SK-N-SH treated with all-trans-retinoic acid at 6 μM for 48 hours (cell line): ENCODE measurements at regions not wholly inside any gene's neighbourhood (a gene's known extent, or its start where the extent isn't known, plus 50 kb on each side); places are given as distances from the start of the nearest gene placed in this dataset.

ENCODE experiments used
- ATAC-seq: fragments of 200-7000 bp; cut with Tn5 transposase; 3 replicates; pipeline ENCODE4 v1.9.1; 2020; ENCODE audit warnings: mild to moderate bottlenecking, moderate library complexity
- ARNTL ChIP-seq: fragments of 450-650 bp; formaldehyde crosslinking; IDR thresholded peaks from 2 replicates; pipeline ENCODE4 v1.5.0; 2020; ENCODE audit warnings: low read depth, mild to moderate bottlenecking, moderate library complexity, borderline replicate concordance
- BACH2 ChIP-seq: fragments of 250-450 bp; sonication (Bioruptor Pico); IDR thresholded peaks from 2 replicates; pipeline ENCODE4 v1.9.0; 2021; ENCODE audit warnings: mild to moderate bottlenecking, borderline replicate concordance
- CREB5 ChIP-seq: fragments of 250-450 bp; sonication (Bioruptor Pico); IDR thresholded peaks from 2 replicates; pipeline ENCODE4 v1.5.1; 2020; ENCODE audit warnings: low read depth, mild to moderate bottlenecking, moderate library complexity
- CSDC2 ChIP-seq: fragments of 250-450 bp; sonication (Bioruptor Pico); IDR thresholded peaks from 2 replicates; pipeline ENCODE4 v1.5.0; 2020; ENCODE audit warnings: mild to moderate bottlenecking, moderate library complexity
- CSRNP3 ChIP-seq: fragments of 250-450 bp; sonication (Bioruptor Pico); IDR thresholded peaks from 2 replicates; pipeline ENCODE4 v1.5.1; 2021; ENCODE audit warnings: mild to moderate bottlenecking, moderate library complexity
- ESRRG ChIP-seq: fragments of 250-450 bp; sonication (Bioruptor Pico); IDR thresholded peaks from 2 replicates; pipeline ENCODE4 v1.6.1; 2021; ENCODE audit warnings: mild to moderate bottlenecking
- ISL1 ChIP-seq: fragments of 250-450 bp; sonication (Bioruptor Pico); IDR thresholded peaks from 2 replicates; pipeline ENCODE4 v2.1.2; 2022; ENCODE audit warnings: mild to moderate bottlenecking, moderate library complexity
- OSR1 ChIP-seq: fragments of 250-450 bp; sonication (Bioruptor Pico); IDR thresholded peaks from 2 replicates; pipeline ENCODE4 v1.8.0; 2022; ENCODE audit warnings: moderate library complexity, mild to moderate bottlenecking, inconsistent platforms
- PATZ1 ChIP-seq: fragments of 250-450 bp; sonication (Bioruptor Pico); IDR thresholded peaks from 2 replicates; pipeline ENCODE4 v1.8.0; 2020; ENCODE audit warnings: mild to moderate bottlenecking, moderate library complexity, borderline replicate concordance
- POU6F1 ChIP-seq: fragments of 250-450 bp; sonication (Bioruptor Pico); IDR thresholded peaks from 2 replicates; pipeline ENCODE4 v1.8.0; 2021; ENCODE audit warnings: low read depth, mild to moderate bottlenecking, moderate library complexity, borderline replicate concordance
- PPARA ChIP-seq: fragments of 250-450 bp; sonication (Bioruptor Pico); IDR thresholded peaks from 2 replicates; pipeline ENCODE4 v1.5.0; 2020; ENCODE audit warnings: mild to moderate bottlenecking, borderline replicate concordance
- RARB ChIP-seq: fragments of 250-450 bp; sonication (Bioruptor Pico); IDR thresholded peaks from 2 replicates; pipeline ENCODE4 v1.8.0; 2021; ENCODE audit warnings: mild to moderate bottlenecking, moderate library complexity
- SNAI2 ChIP-seq: fragments of 250-450 bp; sonication (Bioruptor Pico); IDR thresholded peaks from 2 replicates; pipeline ENCODE4 v1.5.0; 2020; ENCODE audit warnings: mild to moderate bottlenecking, moderate library complexity
- TSHZ2 ChIP-seq: fragments of 250-450 bp; sonication (Bioruptor Pico); IDR thresholded peaks from 2 replicates; pipeline ENCODE4 v1.5.0; 2020; ENCODE audit warnings: mild to moderate bottlenecking, moderate library complexity
- ZC3H10 ChIP-seq: fragments of 250-450 bp; sonication (Bioruptor Pico); IDR thresholded peaks from 2 replicates; pipeline ENCODE4 v1.5.1; 2021; ENCODE audit warnings: mild to moderate bottlenecking, moderate library complexity
- ZFP3 ChIP-seq: fragments of 250-450 bp; sonication (Bioruptor Pico); IDR thresholded peaks from 2 replicates; pipeline ENCODE4 v1.5.0; 2020; ENCODE audit warnings: mild to moderate bottlenecking, moderate library complexity
- ZFP30 ChIP-seq: fragments of 450-650 bp; formaldehyde crosslinking; IDR thresholded peaks from 2 replicates; pipeline ENCODE4 v1.5.0; 2022; ENCODE audit warnings: mild to moderate bottlenecking, moderate library complexity
- ZNF565 ChIP-seq: fragments of 450-650 bp; formaldehyde crosslinking; conservative IDR thresholded peaks from 2 replicates; pipeline ENCODE4 v1.5.0; 2020; ENCODE audit warnings: low read depth, mild to moderate bottlenecking, moderate library complexity
- ZNF70 ChIP-seq: fragments of 450-650 bp; formaldehyde crosslinking; IDR thresholded peaks from 2 replicates; pipeline ENCODE4 v1.5.0; 2020; ENCODE audit warnings: mild to moderate bottlenecking, moderate library complexity

- no peak for ATAC-seq
- TF ChIP-seq ZNF70 (CRISPR knock-in tag) (no peak), BACH2 (no peak), ISL1 (CRISPR knock-in tag) (no peak), RARB (CRISPR knock-in tag) (no peak), TSHZ2 (CRISPR knock-in tag) (no peak), OSR1 (CRISPR knock-in tag) (no peak), CREB5 (CRISPR knock-in tag) (no peak)
These were observed 281.9 kb upstream of the MTPN start for GRCh38 chr7:136259074-136259473.

- no peak for ATAC-seq
- TF ChIP-seq ISL1 (CRISPR knock-in tag), result no peak
- no peak for TF ChIP-seq PATZ1 (CRISPR knock-in tag)
- no peak for TF ChIP-seq CSRNP3 (CRISPR knock-in tag)
- no peak for TF ChIP-seq RARB (CRISPR knock-in tag)
- no peak for TF ChIP-seq ZNF565 (CRISPR knock-in tag)
- TF ChIP-seq ZFP30 (CRISPR knock-in tag), result no peak
- no peak for TF ChIP-seq BACH2
- no peak for TF ChIP-seq SNAI2 (CRISPR knock-in tag)
- TF ChIP-seq TSHZ2 (CRISPR knock-in tag), result no peak
- no peak for TF ChIP-seq ZC3H10 (CRISPR knock-in tag)
- no peak for TF ChIP-seq ZFP3
- TF ChIP-seq OSR1 (CRISPR knock-in tag), result no peak
- no peak for TF ChIP-seq PPARA (CRISPR knock-in tag)
- no peak for TF ChIP-seq ZNF70 (CRISPR knock-in tag)
- TF ChIP-seq POU6F1 (CRISPR knock-in tag), result no peak
These were observed 279.3 kb upstream of the MTPN start for GRCh38 chr7:136256491-136256890.

- ATAC-seq, result no peak
- TF ChIP-seq ZNF565 (CRISPR knock-in tag), result no peak
- TF ChIP-seq ARNTL (CRISPR knock-in tag), result no peak
- no peak for TF ChIP-seq POU6F1 (CRISPR knock-in tag)
- no peak for TF ChIP-seq CSRNP3 (CRISPR knock-in tag)
- TF ChIP-seq ESRRG, result no peak
- TF ChIP-seq CSDC2 (CRISPR knock-in tag), result no peak
- no peak for TF ChIP-seq ISL1 (CRISPR knock-in tag)
- TF ChIP-seq BACH2, result no peak
- TF ChIP-seq, all 23 proteins: peak for 0
These were observed 277.0 kb upstream of the MTPN start for GRCh38 chr7:136254148-136254547.
